Heart left ventricle (tissue), 13 donors: ENCODE measurements at regions not wholly inside any gene's neighbourhood (a gene's known extent, or its start where the extent isn't known, plus 50 kb on each side); places are given as distances from the start of the nearest gene placed in this dataset.

ENCODE experiments used
- POLR2A ChIP-seq, 2 donors: fragments of 450-650 bp; IDR thresholded peaks; one replicate each; pipeline ENCODE4 v1.6.1; 2017; ENCODE audit warnings: antibody characterized with exemption in 2 of 2, mild to moderate bottlenecking in 2 of 2, moderate library complexity in 2 of 2
- TF ChIP-seq, protein P1 (sequence below), 12 donors: fragments of 200-600 bp; sonication (generic) in 4 of 12; IDR thresholded peaks; one replicate each; pipeline versions ENCODE4 v1.5.0 to v1.8.0; 2018 to 2022; ENCODE audit warnings: antibody characterized with exemption in 12 of 12, mild to moderate bottlenecking in 5 of 12
- donor health status: ischemic (EF 13 %, LVEDD 7.1; RV severe dilation, severe dysfunction).
- donor health status: DM: no; HTN: yes; CAD: no.
- donor health status: DM: no; HTN: no; CAD: no.
- donor health status: ischemic (EF 25% LVEDD 6.9; RV normal size, moderate dysfunction).
- donor health status: ischemic (EF 25% LVEDD 5.7; RV mildly dilated, moderate dysfunction).
- donor health status: ischemic (EF 35%, LVEDD 5.7; RV mildly dilated, moderate dysfunction).
- donor health status: nonischemic (EF 11% LVEDD 7.7; RV severe dilation, severe dysfunction).
- donor health status: DM: yes; HTN: yes; CAD: no.
- donor health status: PGD.
- donor health status: ischemic (EF 29% LVEDD 5.4; RV normal size, mild dysfunction).
- donor health status: nonischemic (EF 23%, LVEDD 6.1; RV moderate dilation, normal function).

DNA sequence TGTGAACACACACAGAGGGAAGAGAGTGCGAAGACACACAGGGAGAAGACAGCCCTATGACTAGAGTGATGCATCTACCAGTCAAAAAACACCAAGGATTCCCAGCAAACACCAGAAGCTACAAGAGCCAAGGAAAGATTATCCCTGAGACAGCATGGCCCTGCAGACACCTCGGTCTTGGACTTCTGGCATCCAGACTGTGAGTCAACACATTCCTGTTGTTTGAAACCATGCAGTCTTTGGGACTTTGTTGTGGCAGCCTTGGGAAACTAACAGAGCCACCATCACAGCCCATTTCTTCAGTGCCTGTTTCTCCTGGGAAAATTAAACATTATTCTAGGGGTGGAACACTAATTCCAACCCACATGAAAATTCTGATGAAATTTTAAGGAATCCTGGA, 220.6 kb downstream of the GXYLT1 start:
- no peak for TF ChIP-seq POLR2A (IDR thresholded peaks at IDR 0.05)
- TF ChIP-seq, protein P1, sequence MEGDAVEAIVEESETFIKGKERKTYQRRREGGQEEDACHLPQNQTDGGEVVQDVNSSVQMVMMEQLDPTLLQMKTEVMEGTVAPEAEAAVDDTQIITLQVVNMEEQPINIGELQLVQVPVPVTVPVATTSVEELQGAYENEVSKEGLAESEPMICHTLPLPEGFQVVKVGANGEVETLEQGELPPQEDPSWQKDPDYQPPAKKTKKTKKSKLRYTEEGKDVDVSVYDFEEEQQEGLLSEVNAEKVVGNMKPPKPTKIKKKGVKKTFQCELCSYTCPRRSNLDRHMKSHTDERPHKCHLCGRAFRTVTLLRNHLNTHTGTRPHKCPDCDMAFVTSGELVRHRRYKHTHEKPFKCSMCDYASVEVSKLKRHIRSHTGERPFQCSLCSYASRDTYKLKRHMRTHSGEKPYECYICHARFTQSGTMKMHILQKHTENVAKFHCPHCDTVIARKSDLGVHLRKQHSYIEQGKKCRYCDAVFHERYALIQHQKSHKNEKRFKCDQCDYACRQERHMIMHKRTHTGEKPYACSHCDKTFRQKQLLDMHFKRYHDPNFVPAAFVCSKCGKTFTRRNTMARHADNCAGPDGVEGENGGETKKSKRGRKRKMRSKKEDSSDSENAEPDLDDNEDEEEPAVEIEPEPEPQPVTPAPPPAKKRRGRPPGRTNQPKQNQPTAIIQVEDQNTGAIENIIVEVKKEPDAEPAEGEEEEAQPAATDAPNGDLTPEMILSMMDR (IDR thresholded peaks at IDR 0.05): no peak
